ENCODE measurements at regions not wholly inside any gene's neighbourhood (a gene's known extent, or its start where the extent isn't known, plus 50 kb on each side); places are given as distances from the start of the nearest gene placed in this dataset.

GRCh38 chr5:40261984-40262383, 417.7 kb upstream of the PTGER4 start:
- Histone ChIP-seq H3K36me3 (ENCODE audit: control insufficient read depth, insufficient read depth, low read length) (no peaks in the 10 kb centered on the region), H3K9me3 (ENCODE audit: control insufficient read depth, insufficient read depth, low read depth, low read length) (no peaks in the 10 kb centered on the region), H2AFZ (ENCODE audit: low read length) (no peak overlapping the region), H3K4me3 (replicated peaks in 1 of 4; ENCODE audit: control extremely low read depth in 1 of 4, insufficient read depth in 1 of 4, low read depth in 3 of 4, low read length in 4 of 4) (no peak overlapping the region), H3K4me2 (ENCODE audit: extremely low read depth, insufficient read depth, low read length) (no peak overlapping the region), H3K79me2 (ENCODE audit: control insufficient read depth, insufficient read depth, low read length) (no peaks in the 10 kb centered on the region), H3K4me1 (ENCODE audit: control insufficient read depth, extremely low read depth, insufficient read depth, low read length) (no peaks in the 10 kb centered on the region), H3K9ac (ENCODE audit: insufficient read depth, low read length) (no peak overlapping the region), H4K20me1 (ENCODE audit: control insufficient read depth, extremely low read depth, insufficient read depth, low read length) (no peaks in the 10 kb centered on the region), H3K27ac (ENCODE audit: insufficient read depth, low read length) (no peak overlapping the region), H3K27me3 (ENCODE audit: control insufficient read depth, insufficient read depth, low read length) (no peaks in the 10 kb centered on the region)
- TF ChIP-seq CTCF (conservative IDR thresholded peaks at IDR 0.05 in 1 of 2, IDR thresholded peaks at IDR 0.05 in 1 of 2; ENCODE audit: low read depth in 1 of 2, low read length in 2 of 2) (no peak), EZH2 (IDR thresholded peaks at IDR 0.05; ENCODE audit: low read length, missing control alignments) (no peak)
- DNase-seq (ENCODE audit: low read depth in 2 of 2): no peak

- no peaks in the 10 kb centered on the region for H3K27me3 ChIP-seq (ENCODE audit: control insufficient read depth, insufficient read depth, low read length)
- no peaks in the 10 kb centered on the region for H3K36me3 ChIP-seq (ENCODE audit: control insufficient read depth, insufficient read depth, low read length)
- no peaks in the 10 kb centered on the region for H4K20me1 ChIP-seq (ENCODE audit: control insufficient read depth, extremely low read depth, insufficient read depth, low read length)
- H3K4me3 ChIP-seq (replicated peaks in 1 of 4; ENCODE audit: control extremely low read depth in 1 of 4, insufficient read depth in 1 of 4, low read depth in 3 of 4, low read length in 4 of 4): no peak overlapping the region
- H3K9me3 ChIP-seq (ENCODE audit: control insufficient read depth, insufficient read depth, low read depth, low read length): no peaks in the 10 kb centered on the region
- no peak overlapping the region for H3K27ac ChIP-seq (ENCODE audit: insufficient read depth, low read length)
- H3K9ac ChIP-seq (ENCODE audit: insufficient read depth, low read length): no peak overlapping the region
- TF ChIP-seq CTCF (conservative IDR thresholded peaks at IDR 0.05 in 1 of 2, IDR thresholded peaks at IDR 0.05 in 1 of 2; ENCODE audit: low read depth in 1 of 2, low read length in 2 of 2) (no peak), EZH2 (IDR thresholded peaks at IDR 0.05; ENCODE audit: low read length, missing control alignments) (no peak)
- no peak overlapping the region for H3K4me2 ChIP-seq (ENCODE audit: extremely low read depth, insufficient read depth, low read length)
- peak in 1 of 2 donors; percentile 53 for DNase-seq (ENCODE audit: low read depth in 2 of 2)
- H3K79me2 ChIP-seq (ENCODE audit: control insufficient read depth, insufficient read depth, low read length): no peaks in the 10 kb centered on the region
- no peaks in the 10 kb centered on the region for H3K4me1 ChIP-seq (ENCODE audit: control insufficient read depth, extremely low read depth, insufficient read depth, low read length)
- no peak overlapping the region for H2AFZ ChIP-seq (ENCODE audit: low read length)
These were observed 419.4 kb upstream of the PTGER4 start for GRCh38 chr5:40260361-40260760.

- no peak for TF ChIP-seq EZH2 (IDR thresholded peaks at IDR 0.05; ENCODE audit: low read length, missing control alignments)
- no peak for TF ChIP-seq CTCF (conservative IDR thresholded peaks at IDR 0.05 in 1 of 2, IDR thresholded peaks at IDR 0.05 in 1 of 2; ENCODE audit: low read depth in 1 of 2, low read length in 2 of 2)
- Histone ChIP-seq H3K9ac (ENCODE audit: insufficient read depth, low read length) (no peak overlapping the region), H3K79me2 (ENCODE audit: control insufficient read depth, insufficient read depth, low read length) (no peaks in the 10 kb centered on the region), H3K27me3 (ENCODE audit: control insufficient read depth, insufficient read depth, low read length) (no peaks in the 10 kb centered on the region), H3K27ac (ENCODE audit: insufficient read depth, low read length) (no peak overlapping the region), H3K9me3 (ENCODE audit: control insufficient read depth, insufficient read depth, low read depth, low read length) (no peaks in the 10 kb centered on the region), H3K4me1 (ENCODE audit: control insufficient read depth, extremely low read depth, insufficient read depth, low read length) (no peaks in the 10 kb centered on the region), H3K36me3 (ENCODE audit: control insufficient read depth, insufficient read depth, low read length) (no peaks in the 10 kb centered on the region), H3K4me2 (ENCODE audit: extremely low read depth, insufficient read depth, low read length) (no peak overlapping the region), H2AFZ (ENCODE audit: low read length) (no peak overlapping the region), H3K4me3 (replicated peaks in 1 of 4; ENCODE audit: control extremely low read depth in 1 of 4, insufficient read depth in 1 of 4, low read depth in 3 of 4, low read length in 4 of 4) (no peak overlapping the region), H4K20me1 (ENCODE audit: control insufficient read depth, extremely low read depth, insufficient read depth, low read length) (no peaks in the 10 kb centered on the region)
- DNase-seq (ENCODE audit: low read depth in 2 of 2): no peak
These were observed 421.5 kb upstream of the PTGER4 start for GRCh38 chr5:40258222-40258621.

Data from fibroblast of lung (primary cell).